ENCODE measurements at regions not wholly inside any gene's neighbourhood (a gene's known extent, or its start where the extent isn't known, plus 50 kb on each side); places are given as distances from the start of the nearest gene placed in this dataset.

DNA sequence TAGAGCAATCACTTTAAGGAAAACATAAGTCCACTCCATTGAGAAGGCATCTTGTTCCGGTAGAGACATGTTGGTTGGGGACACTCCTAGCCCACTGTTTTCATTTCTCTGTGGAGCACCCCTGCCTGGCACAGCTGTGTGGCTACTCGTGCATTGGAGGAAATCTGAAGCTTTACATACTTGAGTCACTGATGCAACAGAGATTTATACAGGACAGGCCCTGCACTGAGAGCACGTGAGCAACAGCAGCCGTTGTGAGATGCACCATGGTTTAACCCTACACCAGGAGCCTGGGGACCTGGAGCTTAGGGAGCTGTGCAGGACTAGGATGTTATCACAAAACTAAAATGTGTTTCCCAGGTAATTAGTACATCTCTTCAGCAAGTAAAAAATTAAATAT, 230.7 kb upstream of the IRX1 start:
- in situ Hi-C loops (cut with MboI) (no loop called here), intact Hi-C loops (cut with micrococcal nuclease) (no loop called here)
- Histone ChIP-seq H3K27me3 (ENCODE audit: control insufficient read depth in 2 of 2, insufficient read depth in 2 of 2, low read length in 2 of 2) (no peaks in the 10 kb centered on the region), H3K4me2 (ENCODE audit: insufficient read depth, low read length) (no peak overlapping the region), H3K9me1 (ENCODE audit: control insufficient read depth, insufficient read depth, low read length) (no peaks in the 10 kb centered on the region), H3K27ac (ENCODE audit: extremely low read depth, low read depth, low read length) (no peak overlapping the region), H3K36me3 (ENCODE audit: control insufficient read depth, insufficient read depth, low read length) (no peaks in the 10 kb centered on the region), H3K9ac (ENCODE audit: insufficient read depth in 1 of 2, low read depth in 2 of 2, low read length in 2 of 2) (no peak overlapping the region), H3K4me1 (replicated peaks in 1 of 2; ENCODE audit: control insufficient read depth in 2 of 2, insufficient read depth in 2 of 2, low read length in 2 of 2) (no peaks in the 10 kb centered on the region), H3K4me3 (no peak overlapping the region), H4K20me1 (replicated peaks; ENCODE audit: control insufficient read depth, insufficient read depth, low read length) (no peaks in the 10 kb centered on the region), H2AFZ (ENCODE audit: low read depth, low read length) (no peak overlapping the region), H3K9me3 (replicated peaks; ENCODE audit: control insufficient read depth, insufficient read depth, low read depth, low read length) (no peaks in the 10 kb centered on the region), H3K79me2 (ENCODE audit: control insufficient read depth, insufficient read depth, low read length) (no peaks in the 10 kb centered on the region)
- ChIA-PET POLR2A (no interaction called here), CTCF (ENCODE audit: low intra/inter-chr PET ratio) (no interaction called here)
- FAIRE-seq: no peak
- BruUV-seq (replicated peaks): no TSS peak
- ATAC-seq: no peak
- WGBS (ENCODE audit: insufficient coverage, low coverage, missing lambda C conversion rate): 0% methylated on average over 4 of the region's 4 CpGs
- DNase-seq (ENCODE audit: extremely low read depth in 1 of 4, low spot score in 3 of 4): no peak
- TF ChIP-seq HOXB6 (CRISPR knock-in tag; IDR thresholded peaks at IDR 0.05; ENCODE audit: borderline replicate concordance): no peak
- no peak for TF ChIP-seq MTA3 (IDR thresholded peaks at IDR 0.05; ENCODE audit: borderline replicate concordance)
- TF ChIP-seq MAZ (CRISPR knock-in tag; conservative IDR thresholded peaks at IDR 0.05 in 1 of 2, IDR thresholded peaks at IDR 0.05 in 1 of 2): no peak
- TF ChIP-seq BHLHE40 (IDR thresholded peaks at IDR 0.05; ENCODE audit: low read length): no peak
- TF ChIP-seq ZNF174 (CRISPR knock-in tag; IDR thresholded peaks at IDR 0.05): no peak
- no peak for TF ChIP-seq ZEB2 (IDR thresholded peaks at IDR 0.05)
- TF ChIP-seq, protein P1, sequence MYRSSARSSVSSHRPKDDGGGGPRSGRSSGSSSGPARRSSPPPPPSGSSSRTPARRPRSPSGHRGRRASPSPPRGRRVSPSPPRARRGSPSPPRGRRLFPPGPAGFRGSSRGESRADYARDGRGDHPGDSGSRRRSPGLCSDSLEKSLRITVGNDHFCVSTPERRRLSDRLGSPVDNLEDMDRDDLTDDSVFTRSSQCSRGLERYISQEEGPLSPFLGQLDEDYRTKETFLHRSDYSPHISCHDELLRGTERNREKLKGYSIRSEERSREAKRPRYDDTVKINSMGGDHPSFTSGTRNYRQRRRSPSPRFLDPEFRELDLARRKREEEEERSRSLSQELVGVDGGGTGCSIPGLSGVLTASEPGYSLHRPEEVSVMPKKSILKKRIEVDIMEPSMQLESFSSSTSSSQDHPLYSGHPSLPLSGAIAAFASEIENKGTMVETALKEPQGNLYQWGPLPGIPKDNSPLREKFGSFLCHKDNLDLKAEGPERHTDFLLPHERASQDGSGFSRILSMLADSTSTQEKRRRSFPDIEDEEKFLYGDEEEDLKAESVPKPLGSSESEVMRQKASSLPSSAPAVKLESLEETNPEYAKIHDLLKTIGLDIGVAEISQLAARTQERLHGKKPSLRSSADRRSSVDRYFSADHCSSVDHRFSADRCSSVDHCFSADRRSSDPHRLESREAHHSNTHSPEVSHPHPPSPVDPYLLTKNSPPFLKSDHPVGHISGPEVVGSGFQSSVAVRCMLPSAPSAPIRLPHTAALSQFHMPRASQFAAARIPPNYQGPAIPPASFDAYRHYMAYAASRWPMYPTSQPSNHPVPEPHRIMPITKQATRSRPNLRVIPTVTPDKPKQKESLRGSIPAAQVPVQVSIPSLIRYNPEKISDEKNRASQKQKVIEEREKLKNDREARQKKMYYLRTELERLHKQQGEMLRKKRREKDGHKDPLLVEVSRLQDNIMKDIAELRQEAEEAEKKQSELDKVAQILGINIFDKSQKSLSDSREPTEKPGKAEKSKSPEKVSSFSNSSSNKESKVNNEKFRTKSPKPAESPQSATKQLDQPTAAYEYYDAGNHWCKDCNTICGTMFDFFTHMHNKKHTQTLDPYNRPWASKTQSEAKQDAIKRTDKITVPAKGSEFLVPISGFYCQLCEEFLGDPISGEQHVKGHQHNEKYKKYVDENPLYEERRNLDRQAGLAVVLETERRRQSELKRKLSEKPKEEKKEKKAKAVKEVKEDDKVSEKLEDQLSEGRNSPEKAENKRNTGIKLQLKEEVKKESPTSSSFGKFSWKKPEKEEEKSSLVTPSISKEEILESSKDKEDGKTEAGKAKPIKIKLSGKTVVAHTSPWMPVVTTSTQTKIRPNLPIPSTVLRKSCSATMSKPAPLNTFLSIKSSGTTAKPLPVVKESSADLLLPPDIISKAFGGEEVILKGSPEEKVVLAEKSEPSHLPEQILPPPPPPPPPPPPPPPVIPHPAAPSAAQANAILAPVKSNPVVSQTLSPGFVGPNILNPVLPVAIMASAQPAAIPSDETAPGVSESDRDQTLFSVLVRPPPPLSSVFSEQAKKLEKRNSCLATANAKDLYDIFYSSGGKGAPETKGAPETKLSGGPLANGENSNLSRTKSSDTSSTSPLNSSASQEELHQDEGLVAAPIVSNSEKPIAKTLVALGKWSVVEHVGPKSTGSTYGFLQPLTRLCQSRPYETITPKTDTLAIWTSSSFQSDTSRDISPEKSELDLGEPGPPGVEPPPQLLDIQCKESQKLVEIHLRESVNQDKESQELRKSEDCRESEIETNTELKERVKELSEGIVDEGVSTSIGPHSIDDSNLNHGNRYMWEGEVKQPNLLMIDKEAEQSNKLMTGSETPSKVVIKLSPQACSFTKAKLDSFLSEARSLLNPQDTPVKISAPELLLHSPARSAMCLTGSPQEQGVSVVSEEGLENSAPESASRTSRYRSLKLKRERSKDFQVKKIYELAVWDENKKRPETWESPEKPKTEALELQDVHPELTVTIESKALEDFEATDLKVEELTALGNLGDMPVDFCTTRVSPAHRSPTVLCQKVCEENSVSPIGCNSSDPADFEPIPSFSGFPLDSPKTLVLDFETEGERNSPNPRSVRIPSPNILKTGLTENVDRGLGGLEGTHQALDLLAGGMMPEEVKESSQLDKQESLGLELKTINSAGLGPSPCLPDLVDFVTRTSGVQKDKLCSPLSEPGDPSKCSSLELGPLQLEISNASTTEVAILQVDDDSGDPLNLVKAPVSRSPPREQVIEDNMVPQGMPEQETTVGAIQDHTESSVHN (IDR thresholded peaks at IDR 0.05; ENCODE audit: borderline replicate concordance in 1 of 2, low read depth in 1 of 2): no peak
- no peak for TF ChIP-seq ELF4 (CRISPR knock-in tag; IDR thresholded peaks at IDR 0.05)
- no peak for TF ChIP-seq ETV5 (CRISPR knock-in tag; IDR thresholded peaks at IDR 0.05; ENCODE audit: low read depth)
- no peak for TF ChIP-seq CBFA2T2 (conservative IDR thresholded peaks at IDR 0.05)
- TF ChIP-seq TARDBP (IDR thresholded peaks at IDR 0.05): no peak
- TF ChIP-seq, protein P2, sequence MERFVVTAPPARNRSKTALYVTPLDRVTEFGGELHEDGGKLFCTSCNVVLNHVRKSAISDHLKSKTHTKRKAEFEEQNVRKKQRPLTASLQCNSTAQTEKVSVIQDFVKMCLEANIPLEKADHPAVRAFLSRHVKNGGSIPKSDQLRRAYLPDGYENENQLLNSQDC (CRISPR knock-in tag; IDR thresholded peaks at IDR 0.05): no peak
- no peak for TF ChIP-seq CBX8 (IDR thresholded peaks at IDR 0.05; ENCODE audit: borderline replicate concordance, extremely low read depth, low read depth, low read length, poor library complexity, severe bottlenecking)
